ENCODE measurements at regions not wholly inside any gene's neighbourhood (a gene's known extent, or its start where the extent isn't known, plus 50 kb on each side); places are given as distances from the start of the nearest gene placed in this dataset.

DNA sequence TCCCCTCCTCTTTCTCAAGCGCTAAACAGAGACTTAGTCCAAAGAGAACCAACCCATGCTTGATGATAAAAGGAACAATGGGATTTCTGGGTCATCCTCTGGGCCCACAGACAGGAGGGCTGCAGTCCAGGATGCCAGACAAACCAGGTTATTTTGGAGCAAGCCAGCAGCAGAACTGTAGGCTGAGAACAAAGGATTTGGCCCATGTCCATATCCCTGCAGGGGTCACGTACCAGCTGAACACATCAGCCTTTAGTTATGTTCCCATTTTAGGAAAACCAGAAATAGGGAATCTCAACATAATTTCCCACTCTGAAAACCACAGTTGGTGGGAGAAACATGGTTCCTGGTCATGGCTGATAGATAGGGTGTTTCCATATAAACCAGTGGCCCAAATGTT is 533.6 kb upstream of the CADM1 start:
- CTCF ChIA-PET: interaction anchor here (1.3 kb wide), 1 partner anchor 11 kb away, joined by 4 read pairs; no protein-coding TSS in a partner anchor
- DNase-seq: peak; percentile 4
- WGBS (ENCODE audit: low lambda C conversion rate): 21% methylated on average over 2 of the region's 2 CpGs

DNA sequence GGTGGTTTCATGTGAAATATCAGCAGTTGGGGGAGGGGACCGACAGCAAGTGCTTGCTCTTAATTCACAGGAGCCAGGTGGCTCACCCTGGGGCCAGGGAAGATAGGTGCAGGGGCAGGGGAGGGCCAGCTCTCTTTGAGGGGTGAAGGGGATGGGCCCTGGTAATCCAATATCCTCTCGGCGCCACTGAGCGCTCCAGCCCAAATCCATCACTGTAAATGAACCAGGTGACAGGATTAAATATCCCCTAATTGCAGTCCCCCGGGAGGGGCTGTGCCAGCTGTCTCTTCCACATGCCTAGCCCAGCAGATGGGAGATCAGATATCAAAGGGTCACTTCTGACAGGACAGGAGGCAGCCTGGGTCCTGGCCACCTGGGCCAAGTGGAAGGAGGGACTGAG is 531.8 kb upstream of the CADM1 start:
- Histone ChIP-seq H3K9me2 (no peaks in the 10 kb centered on the region), H3K4me1 (ENCODE audit: control insufficient read depth in 1 of 2, insufficient read depth in 2 of 2, low read depth in 1 of 2, low read length in 1 of 2) (peaks cover 0 to 12% of the 10 kb centered on the region in 2 experiments; a peak in 2 of 4 replicates), H4K20me1 (ENCODE audit: insufficient read depth) (no peaks in the 10 kb centered on the region), H3F3A (replicated peaks; ENCODE audit: insufficient read depth) (no peaks in the 10 kb centered on the region), H3K79me2 (ENCODE audit: insufficient read depth) (no peaks in the 10 kb centered on the region), H3K4me3 (ENCODE audit: low read depth in 2 of 2, low read length in 1 of 2) (no peak overlapping the region), H3K27ac (ENCODE audit: low read depth in 2 of 2, low read length in 1 of 2) (no peak overlapping the region), H2AFZ (ENCODE audit: low read depth) (no peak overlapping the region), H3K9ac (no peak overlapping the region), H3K9me3 (no peaks in the 10 kb centered on the region), H3K4me2 (no peak overlapping the region), H3K27me3 (ENCODE audit: insufficient read depth) (no peaks in the 10 kb centered on the region), H3K36me3 (replicated peaks in 1 of 2; ENCODE audit: control insufficient read depth in 1 of 2, insufficient read depth in 2 of 2, low read length in 1 of 2) (no peaks in the 10 kb centered on the region)
- ChIA-PET POLR2A (no interaction called here), CTCF (no interaction called here)
- DNase-seq: peak; percentile 30
- TF ChIP-seq FOXM1 (IDR thresholded peaks at IDR 0.05; ENCODE audit: low read depth): no peak
- no peak for TF ChIP-seq MXI1 (IDR thresholded peaks at IDR 0.05; ENCODE audit: low read depth, low read length)
- no peak for TF ChIP-seq RXRA (IDR thresholded peaks at IDR 0.05; ENCODE audit: borderline replicate concordance, low read depth)
- TF ChIP-seq GATA2 (CRISPR knock-in tag; IDR thresholded peaks at IDR 0.05): peak; percentile 65
- no peak for TF ChIP-seq NRF1 (IDR thresholded peaks at IDR 0.05; ENCODE audit: low read depth, low read length)
- no peak for TF ChIP-seq EP300 (IDR thresholded peaks at IDR 0.05; ENCODE audit: borderline replicate concordance in 1 of 2, low read depth in 1 of 2, low read length in 1 of 2)
- no peak for TF ChIP-seq MEF2A (IDR thresholded peaks at IDR 0.05; ENCODE audit: borderline replicate concordance, low read depth)
- no peak for TF ChIP-seq FOSL2 (IDR thresholded peaks at IDR 0.05; ENCODE audit: borderline replicate concordance, low read depth)
- WGBS (ENCODE audit: low lambda C conversion rate): 20% methylated on average over 3 of the region's 5 CpGs

More for the DNA sequence above, 533.6 kb upstream of the CADM1 start:
- H3K9me3 ChIP-seq: no peaks in the 10 kb centered on the region
- H3K79me2 ChIP-seq (ENCODE audit: insufficient read depth): no peaks in the 10 kb centered on the region
- H3K9ac ChIP-seq: no peak overlapping the region
- H3K27me3 ChIP-seq (ENCODE audit: insufficient read depth): no peaks in the 10 kb centered on the region
- H4K20me1 ChIP-seq (ENCODE audit: insufficient read depth): no peaks in the 10 kb centered on the region
- no peak overlapping the region for H2AFZ ChIP-seq (ENCODE audit: low read depth)
- H3F3A ChIP-seq (replicated peaks; ENCODE audit: insufficient read depth): no peaks in the 10 kb centered on the region
- H3K36me3 ChIP-seq (replicated peaks in 1 of 2; ENCODE audit: control insufficient read depth in 1 of 2, insufficient read depth in 2 of 2, low read length in 1 of 2): no peaks in the 10 kb centered on the region
- H3K4me1 ChIP-seq (ENCODE audit: control insufficient read depth in 1 of 2, insufficient read depth in 2 of 2, low read depth in 1 of 2, low read length in 1 of 2): peaks cover 0 to 17% of the 10 kb centered on the region in 2 experiments; a peak in 2 of 4 replicates
- POLR2A ChIA-PET: no interaction called here
- H3K27ac ChIP-seq (ENCODE audit: low read depth in 2 of 2, low read length in 1 of 2): no peak overlapping the region; a peak in 1 of 4 replicates
- H3K4me2 ChIP-seq: no peak overlapping the region
- H3K9me2 ChIP-seq: no peaks in the 10 kb centered on the region
- H3K4me3 ChIP-seq (ENCODE audit: low read depth in 2 of 2, low read length in 1 of 2): no peak overlapping the region
- TF ChIP-seq YY1 (IDR thresholded peaks at IDR 0.05; ENCODE audit: low read depth) (no peak), MXI1 (IDR thresholded peaks at IDR 0.05; ENCODE audit: low read depth, low read length) (no peak), RAD21 (IDR thresholded peaks at IDR 0.05; ENCODE audit: low read length) (no peak), FOXJ3 (CRISPR knock-in tag; IDR thresholded peaks at IDR 0.05) (no peak), FOXM1 (IDR thresholded peaks at IDR 0.05; ENCODE audit: low read depth) (no peak), EZH2phosphoT487 (IDR thresholded peaks at IDR 0.05; ENCODE audit: borderline replicate concordance, low read depth) (no peak), CHD2 (IDR thresholded peaks at IDR 0.05; ENCODE audit: low read length, partially characterized antibody) (no peak), NRF1 (IDR thresholded peaks at IDR 0.05; ENCODE audit: low read depth, low read length) (no peak), TCF12 (IDR thresholded peaks at IDR 0.05) (no peak), GATA2 (CRISPR knock-in tag; IDR thresholded peaks at IDR 0.05) (no peak), ELF1 (IDR thresholded peaks at IDR 0.05) (no peak), POLR2AphosphoS5 (IDR thresholded peaks at IDR 0.05; ENCODE audit: low read depth, low read length) (no peak)
- TF ChIP-seq, protein P1, sequence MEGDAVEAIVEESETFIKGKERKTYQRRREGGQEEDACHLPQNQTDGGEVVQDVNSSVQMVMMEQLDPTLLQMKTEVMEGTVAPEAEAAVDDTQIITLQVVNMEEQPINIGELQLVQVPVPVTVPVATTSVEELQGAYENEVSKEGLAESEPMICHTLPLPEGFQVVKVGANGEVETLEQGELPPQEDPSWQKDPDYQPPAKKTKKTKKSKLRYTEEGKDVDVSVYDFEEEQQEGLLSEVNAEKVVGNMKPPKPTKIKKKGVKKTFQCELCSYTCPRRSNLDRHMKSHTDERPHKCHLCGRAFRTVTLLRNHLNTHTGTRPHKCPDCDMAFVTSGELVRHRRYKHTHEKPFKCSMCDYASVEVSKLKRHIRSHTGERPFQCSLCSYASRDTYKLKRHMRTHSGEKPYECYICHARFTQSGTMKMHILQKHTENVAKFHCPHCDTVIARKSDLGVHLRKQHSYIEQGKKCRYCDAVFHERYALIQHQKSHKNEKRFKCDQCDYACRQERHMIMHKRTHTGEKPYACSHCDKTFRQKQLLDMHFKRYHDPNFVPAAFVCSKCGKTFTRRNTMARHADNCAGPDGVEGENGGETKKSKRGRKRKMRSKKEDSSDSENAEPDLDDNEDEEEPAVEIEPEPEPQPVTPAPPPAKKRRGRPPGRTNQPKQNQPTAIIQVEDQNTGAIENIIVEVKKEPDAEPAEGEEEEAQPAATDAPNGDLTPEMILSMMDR (IDR thresholded peaks at IDR 0.05): no peak
- TF ChIP-seq, protein P2, sequence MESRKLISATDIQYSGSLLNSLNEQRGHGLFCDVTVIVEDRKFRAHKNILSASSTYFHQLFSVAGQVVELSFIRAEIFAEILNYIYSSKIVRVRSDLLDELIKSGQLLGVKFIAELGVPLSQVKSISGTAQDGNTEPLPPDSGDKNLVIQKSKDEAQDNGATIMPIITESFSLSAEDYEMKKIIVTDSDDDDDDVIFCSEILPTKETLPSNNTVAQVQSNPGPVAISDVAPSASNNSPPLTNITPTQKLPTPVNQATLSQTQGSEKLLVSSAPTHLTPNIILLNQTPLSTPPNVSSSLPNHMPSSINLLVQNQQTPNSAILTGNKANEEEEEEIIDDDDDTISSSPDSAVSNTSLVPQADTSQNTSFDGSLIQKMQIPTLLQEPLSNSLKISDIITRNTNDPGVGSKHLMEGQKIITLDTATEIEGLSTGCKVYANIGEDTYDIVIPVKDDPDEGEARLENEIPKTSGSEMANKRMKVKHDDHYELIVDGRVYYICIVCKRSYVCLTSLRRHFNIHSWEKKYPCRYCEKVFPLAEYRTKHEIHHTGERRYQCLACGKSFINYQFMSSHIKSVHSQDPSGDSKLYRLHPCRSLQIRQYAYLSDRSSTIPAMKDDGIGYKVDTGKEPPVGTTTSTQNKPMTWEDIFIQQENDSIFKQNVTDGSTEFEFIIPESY (IDR thresholded peaks at IDR 0.05; ENCODE audit: borderline replicate concordance, low read depth): no peak
- TF ChIP-seq, protein P3, sequence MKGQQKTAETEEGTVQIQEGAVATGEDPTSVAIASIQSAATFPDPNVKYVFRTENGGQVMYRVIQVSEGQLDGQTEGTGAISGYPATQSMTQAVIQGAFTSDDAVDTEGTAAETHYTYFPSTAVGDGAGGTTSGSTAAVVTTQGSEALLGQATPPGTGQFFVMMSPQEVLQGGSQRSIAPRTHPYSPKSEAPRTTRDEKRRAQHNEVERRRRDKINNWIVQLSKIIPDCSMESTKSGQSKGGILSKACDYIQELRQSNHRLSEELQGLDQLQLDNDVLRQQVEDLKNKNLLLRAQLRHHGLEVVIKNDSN (IDR thresholded peaks at IDR 0.05; ENCODE audit: borderline replicate concordance, low read depth): no peak

All from SK-N-SH (cell line).